Neural progenitor cell (in vitro differentiated cells): ENCODE measurements at regions not wholly inside any gene's neighbourhood (a gene's known extent, or its start where the extent isn't known, plus 50 kb on each side); places are given as distances from the start of the nearest gene placed in this dataset.

Experiments
- CTCF ChIP-seq: fragments of 200-600 bp; sonication (generic); IDR thresholded peaks from 2 replicates; pipeline ENCODE4 v1.5.1; 2017; ENCODE audit warnings: antibody characterized with exemption, mild to moderate bottlenecking
- EZH2 ChIP-seq: fragments of 200-600 bp; sonication (generic); IDR thresholded peaks from 2 replicates; pipeline ENCODE4 v1.6.1; 2017; ENCODE audit warnings: antibody characterized with exemption, mild to moderate bottlenecking, moderate library complexity

GRCh38 chrX:114363346-114363745 lies 220.5 kb upstream of the HTR2C start:
- no peak for TF ChIP-seq CTCF
- no peak for TF ChIP-seq EZH2
